ENCODE measurements at regions not wholly inside any gene's neighbourhood (a gene's known extent, or its start where the extent isn't known, plus 50 kb on each side); places are given as distances from the start of the nearest gene placed in this dataset.
"Not testable (repeated sequence)": the region's sequence is repeated elsewhere in the genome, so short reads cannot be mapped to it uniquely, and the experiment has no call there.

- no peak for DNase-seq (ENCODE audit: low spot score)
- ATAC-seq: no peak
Measured at GRCh38 chr4:162502109-162502508, 338.3 kb upstream of the FSTL5 start.

DNA sequence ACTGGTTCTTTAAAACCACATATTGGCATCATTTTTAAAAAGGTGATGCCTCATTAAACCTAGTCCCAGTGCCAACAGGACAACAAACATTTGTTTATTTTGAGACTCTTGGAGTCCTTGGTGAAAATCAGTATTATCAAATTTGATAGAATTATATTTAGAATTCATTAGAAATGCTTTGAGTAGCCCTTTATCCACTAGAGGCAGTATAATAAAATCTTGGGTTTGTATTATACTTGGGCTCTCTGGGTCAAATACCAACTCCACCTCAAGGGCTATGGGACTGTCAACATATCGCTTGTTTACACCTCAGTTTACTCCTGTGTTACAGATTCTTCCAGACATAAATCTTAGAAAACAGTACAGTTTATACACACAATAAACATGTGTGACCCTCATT is 335.7 kb upstream of the FSTL5 start:
- ATAC-seq: peak; percentile 60
- DNase-seq (ENCODE audit: low spot score): no peak

DNA sequence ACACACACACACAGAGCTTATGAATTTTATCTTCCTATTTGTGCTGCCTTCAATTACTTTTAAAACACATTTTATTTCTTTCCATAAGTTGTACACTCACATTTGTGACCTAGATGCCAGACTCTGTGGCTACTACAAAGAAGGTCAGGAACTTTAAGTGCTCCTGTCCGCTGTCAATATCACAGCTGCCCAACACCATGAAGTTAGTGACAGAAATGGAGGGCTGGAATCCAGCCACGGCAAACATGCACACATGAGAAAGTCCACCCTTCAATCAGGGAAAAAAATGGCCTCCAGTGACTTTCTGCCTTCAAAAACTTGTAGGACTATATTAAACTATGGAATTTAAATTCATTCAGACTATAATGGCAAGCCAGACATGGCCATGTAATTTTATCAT is 334.4 kb upstream of the FSTL5 start:
- DNase-seq (ENCODE audit: low spot score) (peak; percentile 62), ATAC-seq (peak; percentile 85)

DNA sequence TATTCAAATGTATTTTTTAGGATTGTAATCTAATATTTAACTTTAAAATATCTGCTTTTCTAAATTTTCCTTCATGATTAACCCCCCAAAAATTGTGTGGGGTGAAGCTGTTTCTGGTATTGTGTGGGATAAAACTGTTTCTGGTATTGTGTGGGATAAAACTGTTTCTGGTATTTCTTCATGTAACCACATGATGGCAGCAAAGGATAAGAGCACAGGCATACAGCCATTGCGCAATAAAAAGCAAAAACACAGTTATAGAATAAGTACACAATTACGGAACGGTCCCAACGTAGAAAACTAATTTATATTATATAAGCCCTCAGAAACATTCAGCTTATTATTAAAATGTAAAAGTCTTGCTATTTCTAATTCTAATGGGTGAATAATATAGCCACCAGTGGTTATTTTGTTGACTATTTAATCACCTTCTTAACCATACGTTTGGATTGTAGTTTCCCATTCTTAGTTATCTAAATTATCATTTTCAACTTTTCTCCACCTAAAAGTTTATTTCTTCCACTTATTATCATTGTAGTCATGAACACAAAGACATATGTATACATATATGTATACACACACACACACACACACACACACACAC is 333.9 kb upstream of the FSTL5 start:
- ATAC-seq (peak; percentile 94), DNase-seq (ENCODE audit: low spot score) (no peak)

GRCh38 chr4:162494935-162495334 is 331.1 kb upstream of the FSTL5 start:
- no peak for ATAC-seq

GRCh38 chr4:162485486-162485885 is 321.7 kb upstream of the FSTL5 start:
- ATAC-seq: no peak
- no peak for DNase-seq (ENCODE audit: low spot score)

More at GRCh38 chr4:162494935-162495334, 331.1 kb upstream of the FSTL5 start:
- no peak for DNase-seq (ENCODE audit: low spot score)

DNA sequence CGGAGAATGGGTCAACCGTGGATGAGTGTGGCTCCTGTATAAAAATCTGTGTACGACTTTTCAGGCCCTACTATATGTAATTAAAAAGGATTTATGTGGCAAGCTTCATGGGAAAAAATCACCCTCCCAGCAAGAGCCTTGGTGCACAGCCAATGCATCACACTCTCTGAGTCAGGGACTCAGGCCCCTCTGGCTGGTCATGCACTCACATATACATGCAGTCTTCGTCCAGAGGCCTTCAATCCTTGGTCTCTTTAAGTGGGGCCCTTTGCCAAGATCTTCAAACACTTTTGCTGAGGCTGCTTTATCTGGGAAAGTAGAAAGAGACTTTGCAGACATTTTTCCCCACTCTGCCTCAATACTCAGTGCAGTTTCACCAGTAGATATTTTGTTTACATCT is 311.4 kb upstream of the FSTL5 start:
- DNase-seq (ENCODE audit: low spot score): no peak
- ATAC-seq: no peak

DNA sequence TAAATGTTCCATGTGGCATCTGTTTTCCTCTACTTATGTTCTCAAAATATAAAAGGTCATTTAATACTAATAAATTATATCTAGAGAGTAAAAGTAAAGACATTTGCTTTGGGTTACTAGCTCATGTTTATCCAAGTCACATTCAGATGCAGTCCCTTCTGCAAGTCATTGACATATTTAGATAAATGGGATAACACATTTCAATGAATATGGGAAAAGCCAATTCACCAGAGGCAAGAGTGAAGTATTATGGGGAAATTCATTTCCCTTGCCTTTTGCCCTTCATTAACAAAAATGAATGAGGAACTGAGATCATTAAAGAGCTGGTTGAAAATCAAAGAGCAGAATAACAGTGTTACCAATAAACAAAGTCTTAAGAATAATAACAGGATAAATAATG is 306.2 kb upstream of the FSTL5 start:
- DNase-seq (ENCODE audit: low spot score) (no peak), ATAC-seq (no peak)

DNA sequence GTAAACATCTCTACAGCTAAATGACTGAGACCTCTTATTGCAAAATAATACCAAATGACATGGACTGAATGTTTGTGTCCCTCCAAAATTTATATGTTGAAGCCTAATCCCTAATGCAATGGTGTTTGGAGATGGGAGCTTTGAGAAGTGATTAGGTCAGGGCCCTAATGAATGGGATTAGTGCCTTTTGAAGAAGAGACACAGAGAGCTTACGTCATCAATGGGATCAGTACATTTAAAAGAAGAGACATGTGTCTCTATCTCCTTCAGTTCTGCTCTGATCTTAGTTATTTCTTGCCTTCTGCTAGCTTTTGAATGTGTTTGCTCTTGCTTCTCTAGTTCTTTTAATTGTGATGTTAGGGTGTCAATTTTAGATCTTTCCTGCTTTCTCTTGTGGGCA is 301.6 kb upstream of the FSTL5 start:
- not testable (repeated sequence) for DNase-seq (ENCODE audit: low spot score); ATAC-seq

- ATAC-seq: no peak
- no peak for DNase-seq (ENCODE audit: low spot score)
Measured at GRCh38 chr4:162461952-162462351, 298.2 kb upstream of the FSTL5 start.

GRCh38 chr4:162458051-162458450 is 294.3 kb upstream of the FSTL5 start:
- DNase-seq (ENCODE audit: low spot score) (no peak), ATAC-seq (no peak)

- no peak for ATAC-seq
- DNase-seq (ENCODE audit: low spot score): no peak
Measured at GRCh38 chr4:162457071-162457865, 293.5 kb upstream of the FSTL5 start.

DNA sequence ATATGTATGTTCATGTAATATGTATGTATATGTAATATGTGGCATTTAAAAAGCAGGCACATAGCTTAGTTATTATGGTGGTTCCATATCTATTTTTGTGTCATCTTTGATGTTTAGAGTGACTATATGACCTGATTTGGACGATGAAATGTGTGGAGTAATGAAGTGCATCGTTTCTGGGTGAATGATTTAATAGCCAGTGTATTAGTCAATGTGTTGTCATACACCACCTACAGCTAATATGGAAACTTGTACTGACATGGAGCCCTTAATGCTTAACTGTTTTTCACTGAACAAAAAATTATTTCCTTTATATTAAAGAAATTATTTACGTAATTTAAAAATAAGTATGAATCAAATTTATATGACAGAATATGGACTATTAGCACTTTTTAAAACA is 292.3 kb upstream of the FSTL5 start:
- ATAC-seq (no peak), DNase-seq (ENCODE audit: low spot score) (no peak)

GRCh38 chr4:162450531-162451035 is 286.8 kb upstream of the FSTL5 start:
- DNase-seq (ENCODE audit: low spot score): no peak
- no peak for ATAC-seq

DNA sequence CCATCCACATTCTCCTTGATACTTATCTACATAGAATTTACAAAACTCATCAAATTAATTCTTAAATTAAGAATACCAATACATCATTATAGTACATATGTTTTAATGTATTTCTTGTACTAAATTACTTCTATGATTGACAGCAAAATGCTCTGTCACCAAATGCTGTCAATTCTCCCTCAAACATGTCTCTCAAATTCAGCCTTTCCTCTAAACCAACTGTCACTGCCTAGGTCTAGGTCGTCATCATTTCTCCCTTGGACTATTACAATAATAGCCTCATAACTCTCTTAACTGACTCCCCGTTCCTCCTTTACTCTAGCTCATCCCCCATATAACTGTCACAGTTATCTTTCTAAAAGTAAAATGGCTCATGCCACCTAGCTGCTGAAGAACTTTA is 279.7 kb upstream of the FSTL5 start:
- ATAC-seq: no peak
- DNase-seq (ENCODE audit: low spot score): no peak

DNA sequence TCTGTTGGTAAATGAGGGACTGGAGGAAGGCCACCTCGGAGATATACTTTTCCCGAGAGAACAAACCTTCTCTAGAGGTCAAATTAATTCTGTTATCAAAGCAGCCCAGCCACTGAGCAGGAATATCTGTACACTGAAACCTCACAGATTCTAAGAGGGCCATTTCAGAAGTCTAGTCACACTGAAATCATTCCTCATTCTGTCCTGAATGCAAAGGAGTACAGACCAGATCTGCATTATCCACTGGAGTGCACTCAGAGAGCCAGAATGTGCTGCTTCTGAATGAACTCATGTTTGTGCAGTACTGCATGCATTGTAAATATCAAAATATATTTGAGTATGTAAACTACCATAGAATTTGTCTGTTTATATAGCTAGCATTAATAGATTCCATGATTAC is 278.3 kb upstream of the FSTL5 start:
- DNase-seq (ENCODE audit: low spot score) (no peak), ATAC-seq (no peak)

DNA sequence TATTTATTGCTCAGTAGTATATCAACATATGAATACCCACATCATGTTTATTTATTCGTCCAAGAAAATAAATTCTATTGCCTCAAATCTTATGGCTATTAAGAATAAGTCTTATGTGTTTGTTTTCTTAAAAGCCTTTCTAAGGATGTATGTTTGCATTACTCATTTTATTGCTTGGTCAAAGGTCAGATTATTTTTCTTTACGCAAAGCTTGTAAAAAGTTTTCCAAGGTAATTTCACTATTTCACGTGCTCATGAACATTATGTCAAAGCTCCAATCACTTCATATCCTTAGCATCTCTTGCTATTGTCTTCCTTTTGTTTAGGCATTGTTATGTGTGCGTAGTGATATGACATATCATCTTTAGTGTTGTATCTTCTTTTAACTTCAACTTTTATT is 258.5 kb upstream of the FSTL5 start:
- DNase-seq (ENCODE audit: low spot score): no peak
- ATAC-seq: no peak

DNA sequence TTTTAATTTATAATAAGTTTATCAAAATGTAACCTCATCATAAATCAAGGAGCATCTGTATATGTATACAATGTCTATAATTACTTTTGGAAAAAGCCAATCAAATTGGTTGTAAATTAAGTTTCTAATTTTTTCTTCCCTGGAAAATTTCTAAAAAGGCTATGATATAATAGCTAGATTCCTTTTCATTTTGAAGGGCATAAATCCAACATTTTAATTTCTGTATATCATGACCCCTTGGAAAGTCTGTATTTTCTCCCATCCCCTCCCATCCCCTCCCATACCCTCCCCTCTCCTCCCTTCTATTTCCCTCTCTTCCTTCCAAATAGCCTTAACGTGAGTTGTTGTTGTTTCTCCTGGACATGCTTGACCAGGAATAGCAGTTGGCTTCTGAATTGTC is 247.1 kb upstream of the FSTL5 start:
- ATAC-seq (no peak), DNase-seq (ENCODE audit: low spot score) (no peak)

DNA sequence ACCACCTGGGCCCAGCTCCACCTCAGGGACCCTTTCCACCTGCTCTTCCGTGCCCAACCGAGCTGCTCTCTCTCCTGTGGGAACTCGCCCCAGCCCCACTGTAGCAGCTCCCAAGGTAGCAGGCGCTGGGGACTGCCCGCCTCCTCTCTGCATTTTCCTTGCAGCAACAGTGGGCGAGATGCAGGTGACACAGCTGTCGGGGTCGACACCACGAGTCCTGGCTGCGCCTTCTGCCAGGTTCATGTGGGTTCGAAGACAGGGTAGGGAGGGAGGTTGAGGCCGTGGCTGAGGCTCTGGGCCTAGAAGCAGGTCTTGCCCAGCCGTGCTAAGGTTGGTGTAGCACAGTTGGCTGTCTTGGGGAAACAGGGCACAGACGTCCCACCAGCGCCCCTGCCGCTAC is 245.2 kb upstream of the FSTL5 start:
- DNase-seq (ENCODE audit: low spot score) (no peak), ATAC-seq (no peak)

DNA sequence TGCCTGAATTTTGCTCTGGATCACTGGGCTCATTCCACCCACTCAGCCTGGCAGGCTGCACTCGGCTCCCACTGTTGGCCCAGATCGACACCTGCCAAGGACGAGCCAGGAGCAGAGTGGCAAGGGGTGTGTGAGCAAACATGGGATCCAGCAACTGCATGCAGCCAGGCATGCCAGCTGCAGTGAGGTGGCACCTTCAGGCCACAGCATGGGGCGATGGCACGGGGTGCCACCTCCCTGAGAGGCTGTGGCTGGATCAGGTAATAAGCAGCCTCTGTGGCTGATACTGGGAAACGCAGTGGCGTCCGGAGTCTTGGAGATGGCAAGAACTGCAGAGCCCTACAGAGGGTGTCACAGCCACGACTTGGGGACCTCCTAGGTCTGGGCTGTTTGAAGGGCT is 244.5 kb upstream of the FSTL5 start:
- DNase-seq (ENCODE audit: low spot score) (peak; percentile 48), ATAC-seq (peak; percentile 86)

- peak; percentile 28 for ATAC-seq
- DNase-seq (ENCODE audit: low spot score): no peak
Measured at GRCh38 chr4:162406637-162407365, 243.0 kb upstream of the FSTL5 start.

GRCh38 chr4:162403932-162404331 is 240.1 kb upstream of the FSTL5 start:
- DNase-seq (ENCODE audit: low spot score): no peak

More at GRCh38 chr4:162403932-162404331, 240.1 kb upstream of the FSTL5 start:
- ATAC-seq: no peak
